A549 (cell line): ENCODE measurements at regions not wholly inside any gene's neighbourhood (a gene's known extent, or its start where the extent isn't known, plus 50 kb on each side); places are given as distances from the start of the nearest gene placed in this dataset.

Source experiments
- ATAC-seq, 2 experiments: fragments of 200-7000 bp in 1 of 2; fragments of >200 bp in 1 of 2; cut with Nextera tagmentation in 1 of 2; cut with Tn5 transposase in 1 of 2; 3 replicates each; pipeline versions ENCODE4 v1.8.0 to v1.9.1; 2018 to 2020; ENCODE audit warnings: mild to moderate bottlenecking in 1 of 2, moderate library complexity in 1 of 2
- CTCF ChIA-PET: fragments of 300-600 bp; sonication (Branson Sonifier 250); formaldehyde crosslinking; extraction: SDS; loops from one replicate; lab custom pipeline; 2021; ENCODE audit warnings: antibody characterized with exemption, inconsistent platforms; lab: Yijun Ruan, JAX
- POLR2A ChIA-PET: fragments of 350-600 bp; formaldehyde crosslinking; extraction: SDS; loops from one replicate; lab custom pipeline; 2021; ENCODE audit warnings: antibody characterized with exemption, inconsistent platforms; lab: Yijun Ruan, JAX
- DNase-seq, 2 experiments: peaks; one replicate each; pipeline versions ENCODE4 v3.0.0 to v3.0.0-alpha.2; 2011 to 2016; ENCODE audit warnings: low read depth in 1 of 2, low spot score in 1 of 2
- FAIRE-seq: peaks from 2 replicates; lab custom pipeline; 2011; peaks lifted over from hg19 to GRCh38; lab: Jason Lieb, UNC
- H3K27ac ChIP-seq, 2 experiments: fragments of >200 bp; sonication (Bioruptor Twin); formaldehyde crosslinking; 3 replicates each; pipeline ENCODE4 v1.5.1; 2016 to 2017
- H3K4me1 ChIP-seq: fragments of >200 bp; sonication (Bioruptor Twin); formaldehyde crosslinking; 3 replicates; pipeline ENCODE4 v1.6.1; 2016
- H3K4me2 ChIP-seq: fragments of >200 bp; sonication (Bioruptor Twin); formaldehyde crosslinking; 3 replicates; pipeline ENCODE4 v1.6.1; 2016
- H3K4me3 ChIP-seq: fragments of >200 bp; sonication (Bioruptor Twin); formaldehyde crosslinking; 3 replicates; pipeline ENCODE4 v1.5.1; 2016
- H3K9me3 ChIP-seq: fragments of >200 bp; sonication (Bioruptor Twin); formaldehyde crosslinking; 3 replicates; pipeline ENCODE4 v1.6.1; 2016
- ATOH8 ChIP-seq: fragments of 250-450 bp; sonication (Bioruptor Pico); IDR thresholded peaks from 2 replicates; pipeline ENCODE4 v1.5.0; 2020; ENCODE audit warnings: low read depth, mild to moderate bottlenecking, moderate library complexity
- BCL3 ChIP-seq: fragments of >200 bp; sonication (Bioruptor Twin); formaldehyde crosslinking; IDR thresholded peaks from 3 replicates; pipeline ENCODE4 v1.6.1; 2016
- BHLHE40 ChIP-seq: IDR thresholded peaks from 2 replicates; pipeline ENCODE4 v1.6.1; 2012; ENCODE audit warnings: low read depth, low read length, inconsistent platforms
- CBX2 ChIP-seq: fragments of 200-600 bp; sonication (generic); IDR thresholded peaks from 2 replicates; pipeline ENCODE4 v1.6.1; 2016; ENCODE audit warnings: low read depth, mild to moderate bottlenecking, borderline replicate concordance
- CBX8 ChIP-seq: fragments of 200-600 bp; sonication (generic); IDR thresholded peaks from 2 replicates; pipeline ENCODE4 v1.6.1; 2016
- CHD2 ChIP-seq: fragments of 150-350 bp; IDR thresholded peaks from 2 replicates; pipeline ENCODE4 v1.6.1; 2014; ENCODE audit warnings: low read length; ENCODE audit not compliant: partially characterized antibody
- CHD4 ChIP-seq: fragments of 200-600 bp; sonication (generic); IDR thresholded peaks from 2 replicates; pipeline ENCODE4 v1.6.1; 2016; ENCODE audit warnings: antibody characterized with exemption, mild to moderate bottlenecking, borderline replicate concordance
- E2F6 ChIP-seq: IDR thresholded peaks from 2 replicates; pipeline ENCODE4 v1.6.1; 2012; ENCODE audit warnings: low read depth, borderline replicate concordance
- EHMT2 ChIP-seq: fragments of 200-600 bp; sonication (generic); IDR thresholded peaks from 2 replicates; pipeline ENCODE4 v1.6.1; 2016; ENCODE audit warnings: antibody characterized with exemption, low read depth, mild to moderate bottlenecking, moderate library complexity
- GATA3 ChIP-seq: IDR thresholded peaks from 2 replicates; pipeline ENCODE4 v1.6.1; 2012; ENCODE audit warnings: borderline replicate concordance
- HES2 ChIP-seq: fragments of >200 bp; sonication (Bioruptor Twin); formaldehyde crosslinking; IDR thresholded peaks from 2 replicates; pipeline ENCODE4 v1.6.1; 2016
- HMGXB4 ChIP-seq: fragments of 250-450 bp; sonication (Bioruptor Pico); IDR thresholded peaks from 2 replicates; pipeline ENCODE4 v1.5.0; 2021; ENCODE audit warnings: mild to moderate bottlenecking, moderate library complexity, borderline replicate concordance
- HOXA7 ChIP-seq: fragments of 250-450 bp; sonication (Bioruptor Pico); IDR thresholded peaks from 2 replicates; pipeline ENCODE4 v1.5.0; 2020; ENCODE audit warnings: mild to moderate bottlenecking, moderate library complexity
- JUN ChIP-seq, 2 experiments: fragments of >200 bp; sonication (Bioruptor Twin); formaldehyde crosslinking; IDR thresholded peaks; 2 replicates in 1 of 2; 3 replicates in 1 of 2; pipeline ENCODE4 v1.6.1; 2016 to 2017
- JUNB ChIP-seq: fragments of >200 bp; sonication (Bioruptor Twin); formaldehyde crosslinking; IDR thresholded peaks from 2 replicates; pipeline ENCODE4 v1.6.1; 2016
- KDM5A ChIP-seq: fragments of 200-600 bp; sonication (generic); IDR thresholded peaks from 2 replicates; pipeline ENCODE4 v1.6.1; 2016; ENCODE audit warnings: antibody characterized with exemption, mild to moderate bottlenecking
- MAX ChIP-seq: IDR thresholded peaks from 2 replicates; pipeline ENCODE4 v1.6.1; 2012
- MYC ChIP-seq: IDR thresholded peaks from 2 replicates; pipeline ENCODE4 v1.6.1; 2012; ENCODE audit warnings: mild to moderate bottlenecking, inconsistent platforms, low read length, improper control_type of control experiment, borderline replicate concordance
- NFE2L2 ChIP-seq: fragments of 150-350 bp; conservative IDR thresholded peaks from 2 replicates; pipeline ENCODE4 v1.6.1; 2014; ENCODE audit warnings: low read length
- NR3C1 ChIP-seq: fragments of >200 bp; sonication (Bioruptor Twin); formaldehyde crosslinking; IDR thresholded peaks from 3 replicates; pipeline ENCODE4 v1.6.1; 2017
- PHF8 ChIP-seq: fragments of 200-600 bp; sonication (generic); IDR thresholded peaks from 2 replicates; pipeline ENCODE4 v1.6.1; 2016; ENCODE audit warnings: low read depth, mild to moderate bottlenecking, antibody characterized with exemption, moderate library complexity, borderline replicate concordance
- RCOR1 ChIP-seq: fragments of 150-350 bp; IDR thresholded peaks from 2 replicates; pipeline ENCODE4 v1.6.1; 2014; ENCODE audit warnings: antibody characterized with exemption, low read length, low read depth
- RNF2 ChIP-seq: fragments of 200-600 bp; sonication (generic); IDR thresholded peaks from 2 replicates; pipeline ENCODE4 v1.6.1; 2016; ENCODE audit warnings: low read depth, mild to moderate bottlenecking, antibody characterized with exemption, moderate library complexity, borderline replicate concordance
- SREBF2 ChIP-seq: fragments of 450-650 bp; IDR thresholded peaks from 2 replicates; pipeline ENCODE4 v1.6.1; 2014; ENCODE audit warnings: mild to moderate bottlenecking, moderate library complexity
- TP53 ChIP-seq: fragments of 250-450 bp; sonication (Bioruptor Pico); IDR thresholded peaks from 2 replicates; pipeline ENCODE4 v1.5.0; 2021; ENCODE audit warnings: mild to moderate bottlenecking, moderate library complexity
- USF2 ChIP-seq: fragments of 450-650 bp; IDR thresholded peaks from 2 replicates; pipeline ENCODE4 v1.6.1; 2014; ENCODE audit warnings: antibody characterized with exemption
- ZC3H11A ChIP-seq: fragments of 450-650 bp; IDR thresholded peaks from 2 replicates; pipeline ENCODE4 v1.6.1; 2014; ENCODE audit warnings: antibody characterized with exemption, mild to moderate bottlenecking
- WGBS: methylation state at CpG from one replicate; pipeline ENCODE4 v1.1.6; 2017; ENCODE audit errors: missing lambda C conversion rate; 5-methylcytosine and 5-hydroxymethylcytosine counted together

GRCh38 chr6:168190646-168191443 lies 111.8 kb upstream of the FRMD1 start:
- ATAC-seq (no peak), DNase-seq (no peak), FAIRE-seq (no peak)
- POLR2A ChIA-PET, result no interaction called here
- CTCF ChIA-PET, result interaction anchor here (0.7 kb wide), 1 partner anchor 60 kb away, joined by 3 read pairs; no protein-coding TSS in a partner anchor
- WGBS, result 71% methylated on average over 13 of the region's 22 CpGs
- Histone ChIP-seq H3K4me1 (peaks cover 11% of the 10 kb centered on the region), H3K4me2 (no peak overlapping the region), H3K27ac (no peak overlapping the region), H3K9me3 (no peaks in the 10 kb centered on the region), H3K4me3 (no peak overlapping the region)
- TF ChIP-seq CHD4 (no peak), KDM5A (no peak), CBX2 (no peak), MAX (no peak), BHLHE40 (no peak)

GRCh38 chr6:168190014-168190405 lies 111.0 kb upstream of the FRMD1 start:
- TF ChIP-seq NFE2L2 (no peak), RCOR1 (no peak), RNF2 (no peak), JUNB (no peak), ATOH8 (CRISPR knock-in tag) (no peak), PHF8 (no peak), JUN (IDR thresholded peaks at IDR 0.05) (no peak), CBX8 (no peak), TP53 (CRISPR knock-in tag) (no peak), NR3C1 (no peak), GATA3 (no peak), MYC (no peak), USF2 (no peak), SREBF2 (no peak), BCL3 (no peak), BHLHE40 (no peak)
- TF ChIP-seq, all 56 proteins: peak for 0
- 0 out of 3 replicates have a peak, but pooled peaks cover 3% of the 10 kb centered on the region for H3K4me1 ChIP-seq
- CTCF ChIA-PET, result no interaction called here
- H3K27ac ChIP-seq, result no peak overlapping the region
- ATAC-seq (no peak), DNase-seq (no peak), FAIRE-seq (no peak)
- H3K4me3 ChIP-seq, result no peak overlapping the region
- POLR2A ChIA-PET, result no interaction called here
- H3K4me2 ChIP-seq, result no peak overlapping the region
- 82% methylated on average over 9 of the region's 21 CpGs for WGBS
- H3K9me3 ChIP-seq, result no peaks in the 10 kb centered on the region

GRCh38 chr6:168189200-168190013 lies 110.4 kb upstream of the FRMD1 start:
- FAIRE-seq (no peak), ATAC-seq (no peak), DNase-seq (no peak)
- H3K4me1 ChIP-seq, result no peaks in the 10 kb centered on the region
- no peak overlapping the region for H3K4me2 ChIP-seq
- no peak overlapping the region for H3K27ac ChIP-seq
- H3K4me3 ChIP-seq, result no peak overlapping the region
- no peaks in the 10 kb centered on the region for H3K9me3 ChIP-seq
- WGBS, result 75% methylated on average over 1 of the region's 10 CpGs
- CTCF ChIA-PET, result interaction anchor here (1.0 kb wide), 1 partner anchor 19 kb away, joined by 3 read pairs; no protein-coding TSS in a partner anchor
- POLR2A ChIA-PET, result no interaction called here
- TF ChIP-seq HES2 (no peak), NR3C1 (no peak), JUNB (no peak), KDM5A (no peak), CBX2 (no peak), SREBF2 (no peak), ZC3H11A (no peak), HMGXB4 (CRISPR knock-in tag) (no peak), HOXA7 (CRISPR knock-in tag) (no peak), EHMT2 (no peak), E2F6 (no peak), CHD2 (no peak)
